ENCODE measurements at regions not wholly inside any gene's neighbourhood (a gene's known extent, or its start where the extent isn't known, plus 50 kb on each side); places are given as distances from the start of the nearest gene placed in this dataset.

DNA sequence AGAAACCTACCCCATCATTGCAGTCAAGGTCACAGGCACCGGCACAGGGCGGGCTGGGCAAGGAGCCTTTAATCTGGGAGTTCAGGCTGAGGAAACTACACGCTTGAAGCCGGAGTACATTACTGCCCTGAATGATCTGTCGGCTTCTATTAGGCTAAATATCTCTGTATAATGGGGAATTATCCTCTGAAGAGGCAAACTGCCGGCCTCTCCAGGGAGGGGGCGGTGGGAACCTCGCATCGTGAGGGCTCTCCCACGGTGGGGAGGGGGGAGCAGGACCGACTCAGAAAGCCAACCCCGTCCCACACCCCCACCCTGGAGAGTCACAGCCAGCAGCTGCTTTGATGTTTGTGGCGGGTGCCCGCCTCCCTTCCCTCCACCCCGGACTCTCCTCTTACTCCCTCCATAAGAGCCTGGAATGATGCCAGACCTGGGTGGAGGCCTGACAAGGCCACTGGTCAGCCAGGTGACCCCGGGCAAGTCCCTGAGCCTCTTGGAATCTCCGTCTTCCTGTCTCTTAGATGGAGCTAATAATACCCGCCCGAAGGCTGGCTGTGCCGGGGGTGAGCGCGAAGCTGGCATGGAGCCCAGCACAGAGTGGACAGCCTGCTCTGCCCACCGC lies 63.4 kb upstream of the LINGO1 start:
- DNase-seq, result no peak

DNA sequence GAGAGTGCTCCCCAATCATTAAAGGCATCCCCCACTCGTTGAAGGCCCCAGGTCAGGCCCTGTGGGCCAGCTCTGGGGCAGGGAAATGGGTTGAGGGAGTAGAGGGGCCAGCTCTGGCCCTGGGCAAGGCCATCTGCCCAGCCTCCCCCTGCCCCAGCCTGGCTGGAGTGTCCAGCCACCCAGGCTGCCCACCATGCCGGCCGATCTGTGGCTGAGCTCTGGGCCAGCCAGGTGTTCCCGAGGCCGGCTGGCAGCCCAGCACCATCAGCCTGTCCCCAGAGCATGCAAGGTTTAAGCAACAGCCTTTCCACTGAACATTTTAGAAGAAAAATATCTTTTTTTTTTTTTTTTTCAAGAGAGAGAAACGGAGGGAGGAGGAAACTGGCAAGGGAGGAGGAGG lies 62.8 kb upstream of the LINGO1 start:
- DNase-seq, result no peak

DNA sequence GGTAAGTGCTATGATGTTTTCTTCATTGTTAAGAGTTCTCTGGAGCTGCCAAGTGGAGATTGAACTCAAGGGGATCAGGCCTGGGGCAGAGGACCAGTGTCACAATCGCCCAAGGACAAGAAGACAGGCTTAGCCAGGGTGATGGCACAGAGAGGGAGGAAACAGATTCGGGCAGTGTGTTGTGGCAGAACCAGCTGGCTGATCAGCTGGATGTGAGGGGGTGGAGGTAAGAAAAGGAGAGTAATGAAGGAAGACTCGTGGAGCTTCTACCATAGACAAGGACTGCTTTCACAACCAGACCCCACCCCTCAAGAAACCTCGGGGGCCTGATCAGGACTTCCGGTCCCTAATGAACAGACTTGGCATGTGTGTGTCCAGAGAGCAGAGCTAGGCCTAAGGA lies 60.9 kb upstream of the LINGO1 start:
- DNase-seq, result no peak

DNA sequence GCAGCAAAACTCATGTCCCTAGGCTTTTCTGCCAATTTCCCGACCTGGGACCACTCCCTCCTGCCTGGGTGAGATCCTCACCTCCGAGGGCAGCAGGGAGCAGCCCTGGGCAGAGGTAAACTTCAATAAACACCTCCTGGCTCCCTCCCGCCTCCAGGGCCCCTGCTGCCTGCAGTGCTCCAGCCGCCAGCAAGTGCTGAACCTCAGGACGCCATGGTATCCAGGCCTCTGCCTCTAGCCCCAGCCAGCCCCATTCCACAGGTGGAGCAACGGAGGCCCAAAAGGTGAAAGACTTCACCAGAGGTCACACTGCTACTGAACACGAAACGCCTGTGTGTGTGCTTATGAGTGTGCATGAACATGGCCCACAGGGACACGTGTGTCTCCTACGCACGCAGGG lies 59.9 kb upstream of the LINGO1 start:
- no peak for DNase-seq

DNA sequence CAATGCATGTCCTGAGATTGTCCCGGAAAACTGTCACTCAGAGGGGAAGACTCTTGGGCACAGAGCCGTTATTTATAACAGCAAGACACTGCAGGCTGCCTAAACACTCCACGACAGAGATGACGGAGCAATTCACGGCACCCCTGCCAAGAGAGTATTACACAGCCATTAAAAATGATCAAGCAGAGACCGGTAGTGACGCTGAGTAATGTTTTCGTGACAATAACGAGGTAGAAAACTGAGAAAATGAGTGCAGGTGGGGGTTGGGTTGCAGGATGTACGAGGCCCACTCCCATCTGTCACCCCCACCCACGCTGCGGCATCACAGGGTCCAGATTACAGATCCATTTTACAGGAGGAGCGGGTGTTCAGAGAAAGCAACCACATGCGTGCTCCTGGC lies 58.9 kb upstream of the LINGO1 start:
- no peak for DNase-seq

DNA sequence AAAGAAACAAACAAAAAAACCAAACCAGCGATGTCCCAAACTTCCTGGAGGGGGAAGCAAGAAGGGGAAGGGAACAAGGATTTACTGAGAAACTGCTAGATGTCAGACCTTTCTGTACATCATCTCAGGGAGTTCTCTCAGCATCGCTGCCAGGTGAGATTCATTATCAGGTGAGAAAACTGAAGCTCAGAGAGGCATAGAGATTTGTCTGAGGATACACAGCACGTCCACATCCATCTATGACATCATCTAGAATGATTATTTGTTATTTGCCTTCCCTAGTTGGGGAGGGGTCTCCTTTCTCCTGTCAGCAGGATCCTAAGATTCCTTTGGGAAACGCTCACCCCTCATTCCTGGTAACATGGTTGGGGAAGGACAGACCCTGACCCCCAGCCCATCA lies 57.1 kb upstream of the LINGO1 start:
- DNase-seq, result no peak

DNA sequence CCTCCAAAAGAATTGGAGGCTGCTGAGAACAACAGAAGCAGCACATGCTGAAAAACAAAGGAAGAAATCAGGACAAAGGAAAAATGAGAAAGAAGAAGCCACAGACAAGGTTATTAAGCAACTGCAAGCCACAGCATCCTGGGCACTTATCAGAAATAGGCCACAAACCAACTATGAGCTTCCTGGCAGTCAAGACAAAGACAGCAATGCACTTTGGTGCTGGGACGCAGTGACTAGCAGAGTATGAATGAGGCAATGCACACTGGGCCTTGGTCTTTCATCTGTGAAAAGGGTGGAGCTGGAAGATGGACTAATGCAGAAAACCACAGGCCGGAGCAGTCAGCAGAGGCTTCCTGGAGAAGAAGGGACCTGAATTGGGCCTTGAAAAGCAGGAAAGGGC lies 56.0 kb upstream of the LINGO1 start:
- DNase-seq, result no peak

DNA sequence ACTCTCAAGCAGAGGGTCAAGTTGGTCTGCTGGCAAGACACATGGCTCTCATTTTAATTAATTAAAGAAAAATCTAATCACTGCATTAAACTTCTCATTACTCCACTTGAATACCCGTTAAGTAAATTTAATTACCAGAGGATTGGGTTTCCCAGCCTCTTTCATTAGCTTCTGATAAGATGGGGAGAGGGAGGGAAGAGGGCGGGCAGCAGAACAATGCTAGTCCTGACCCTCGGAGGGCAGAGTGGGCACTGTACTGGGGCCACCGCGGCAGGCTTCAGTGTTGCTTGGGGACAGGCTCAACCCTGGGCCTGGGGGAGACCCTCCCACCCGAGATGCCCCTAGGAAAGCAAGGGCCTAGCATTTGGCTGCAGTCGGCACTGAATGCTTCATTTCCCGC lies 55.6 kb upstream of the LINGO1 start:
- no peak for DNase-seq

DNA sequence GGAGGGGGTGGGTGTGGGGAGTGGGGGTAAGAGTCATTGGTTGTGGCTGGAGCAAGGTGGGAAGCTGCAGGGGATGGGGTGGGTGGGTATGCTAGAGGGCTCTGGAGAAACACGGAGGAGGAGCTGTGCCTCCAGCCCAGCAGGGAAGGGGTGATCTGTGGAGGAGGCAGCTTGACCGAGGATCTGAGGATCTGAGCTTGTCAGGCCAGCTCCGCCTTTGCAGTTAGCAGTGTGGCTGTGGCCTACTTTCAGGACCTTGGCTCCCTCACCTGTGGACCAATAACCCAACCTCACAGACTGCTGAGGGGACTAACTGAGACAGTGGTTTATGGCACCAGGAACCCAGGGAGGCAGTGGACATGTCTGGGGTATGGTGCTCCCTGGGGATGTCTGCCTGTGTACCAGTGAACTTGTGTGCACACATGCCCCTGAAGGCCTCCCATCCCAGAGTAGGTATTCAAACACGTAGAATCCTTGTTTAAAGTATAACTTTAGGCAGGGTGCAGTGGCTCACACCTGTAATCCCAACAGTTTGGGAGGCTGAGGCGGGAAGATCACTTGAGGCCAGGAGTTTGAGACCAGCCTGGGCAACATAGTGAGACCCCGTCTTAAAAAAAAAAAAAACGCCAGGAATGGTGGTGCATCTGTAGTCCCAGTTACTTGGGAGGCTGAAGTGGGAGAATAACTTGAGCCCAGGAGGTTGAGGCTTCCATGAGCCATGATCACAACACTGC lies 52.5 kb upstream of the LINGO1 start:
- DNase-seq, result no peak

DNA sequence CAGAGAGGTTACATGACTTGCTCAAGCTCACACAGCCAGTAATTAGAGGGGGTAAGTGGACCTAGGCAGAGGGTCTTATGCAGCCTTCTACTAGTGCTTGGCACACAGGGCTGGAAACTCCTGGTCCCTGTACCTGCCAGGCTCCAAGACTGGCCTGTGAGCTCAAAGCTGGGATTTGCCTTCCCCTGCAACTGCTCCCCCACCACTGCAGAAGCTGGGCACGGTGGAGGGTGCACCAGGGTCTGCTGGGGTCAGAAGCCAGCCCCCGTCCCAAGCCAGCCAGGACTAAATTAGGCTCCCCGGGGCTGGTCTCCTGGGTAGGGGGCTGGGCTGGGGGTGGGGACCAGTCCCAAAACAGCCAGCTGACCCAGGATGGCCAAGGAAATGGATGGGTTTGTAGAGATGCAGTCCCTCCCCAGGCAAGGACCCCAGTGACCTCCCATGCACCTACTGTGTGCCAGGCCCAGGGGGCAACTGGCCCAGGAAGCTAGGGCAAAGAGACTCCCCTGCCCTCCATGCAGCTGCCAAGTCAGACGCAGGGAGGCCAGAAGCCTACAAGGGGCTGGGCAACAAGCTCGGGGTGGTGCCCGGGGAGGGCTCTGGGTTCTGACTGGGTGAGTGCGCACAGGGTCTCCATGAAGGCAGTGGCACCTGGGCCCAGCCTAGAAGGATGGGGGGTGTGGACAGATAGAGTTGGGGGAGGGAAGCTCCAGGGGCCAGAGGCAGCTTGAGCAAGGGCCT lies 51.8 kb upstream of the LINGO1 start:
- no peak for DNase-seq

DNA sequence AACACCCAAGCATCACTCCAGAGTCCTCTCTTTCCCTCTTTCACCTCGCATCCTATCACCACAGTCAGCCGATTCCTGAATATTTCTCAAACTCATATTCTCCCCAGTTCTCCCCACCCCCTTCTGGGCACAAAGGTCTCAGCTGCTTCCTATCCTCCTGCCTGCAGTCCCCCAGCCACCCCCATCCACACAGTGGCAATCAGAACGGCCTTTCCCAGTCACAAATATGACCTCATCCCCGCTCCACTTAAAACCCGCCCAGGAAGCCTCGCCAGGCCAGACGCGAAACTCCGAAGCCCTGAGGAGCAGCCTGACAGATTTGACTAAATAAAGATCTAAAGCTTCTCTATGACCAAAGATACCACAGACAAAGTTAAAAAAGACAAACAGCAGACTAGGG lies 49.9 kb upstream of the LINGO1 start:
- DNase-seq, result no peak

Measured in stimulated activated CD4-positive, alpha-beta T cell treated with anti-CD3 and anti-CD28 coated beads, Interleukin-4, amount 100 ng/mL, for 4 hours (primary cell).